ENCODE measurements at regions not wholly inside any gene's neighbourhood (a gene's known extent, or its start where the extent isn't known, plus 50 kb on each side); places are given as distances from the start of the nearest gene placed in this dataset.
"Not testable (repeated sequence)": the region's sequence is repeated elsewhere in the genome, so short reads cannot be mapped to it uniquely, and the experiment has no call there.

GRCh38 chrY:16835206-16835605 is 1044.8 kb downstream of the CDY2B start:
- Histone ChIP-seq H3K27me3 (no peaks in the 10 kb centered on the region), H3K4me3 (no peak overlapping the region), H3K36me3 (replicated peaks in 1 of 2) (no peaks in the 10 kb centered on the region), H3K27ac (no peak overlapping the region), H3K9me3 (replicated peaks in 1 of 3) (no peaks in the 10 kb centered on the region), H3K4me1 (replicated peaks in 1 of 2) (no peaks in the 10 kb centered on the region)
- 93 to 94% methylated on average over 2 of the region's 2 CpGs; no CpG with 5 or more reads in 2 of the 4 donors for WGBS, 4 donors
- no peak for DNase-seq
- TF ChIP-seq CTCF (IDR thresholded peaks at IDR 0.05) (no peak), POLR2A (IDR thresholded peaks at IDR 0.05) (no peak)
- intact Hi-C loops (cut with DNase I) = no loop called here

- H3K4me1 ChIP-seq (replicated peaks in 1 of 2) = no peaks in the 10 kb centered on the region
- no peaks in the 10 kb centered on the region for H3K27me3 ChIP-seq
- H3K36me3 ChIP-seq (replicated peaks in 1 of 2) = no peaks in the 10 kb centered on the region
- H3K4me3 ChIP-seq = no peak overlapping the region
- DNase-seq = no peak
- no peaks in the 10 kb centered on the region for H3K9me3 ChIP-seq (replicated peaks in 1 of 3)
- TF ChIP-seq POLR2A (IDR thresholded peaks at IDR 0.05) (no peak), CTCF (IDR thresholded peaks at IDR 0.05) (no peak)
- WGBS, 4 donors = 81 to 87% methylated on average over 6 of the region's 6 CpGs; no CpG with 5 or more reads in 2 of the 4 donors
- H3K27ac ChIP-seq = no peak overlapping the region
- intact Hi-C loops (cut with DNase I) = no loop called here
Observed at GRCh38 chrY:16834696-16835095, 1045.3 kb downstream of the CDY2B start.

GRCh38 chrY:16834151-16834550 is 1045.9 kb downstream of the CDY2B start:
- no peak for DNase-seq
- TF ChIP-seq CTCF (IDR thresholded peaks at IDR 0.05) = no peak
- TF ChIP-seq POLR2A (IDR thresholded peaks at IDR 0.05) = no peak
- no peaks in the 10 kb centered on the region for H3K27me3 ChIP-seq
- 20 to 55% methylated on average over 2 to 4 of the region's 4 CpGs; no CpG with 5 or more reads in 2 of the 4 donors for WGBS, 4 donors
- H3K4me3 ChIP-seq = no peak overlapping the region
- intact Hi-C loops (cut with DNase I) = no loop called here
- H3K36me3 ChIP-seq (replicated peaks in 1 of 2) = no peaks in the 10 kb centered on the region
- H3K4me1 ChIP-seq (replicated peaks in 1 of 2) = no peaks in the 10 kb centered on the region
- H3K27ac ChIP-seq = no peak overlapping the region
- H3K9me3 ChIP-seq (replicated peaks in 1 of 3) = no peaks in the 10 kb centered on the region

- 87% methylated on average over 6 of the region's 6 CpGs; no CpG with 5 or more reads in 3 of the 4 donors for WGBS, 4 donors
Observed at GRCh38 chrY:16831766-16832165, 1048.3 kb downstream of the CDY2B start.

DNA sequence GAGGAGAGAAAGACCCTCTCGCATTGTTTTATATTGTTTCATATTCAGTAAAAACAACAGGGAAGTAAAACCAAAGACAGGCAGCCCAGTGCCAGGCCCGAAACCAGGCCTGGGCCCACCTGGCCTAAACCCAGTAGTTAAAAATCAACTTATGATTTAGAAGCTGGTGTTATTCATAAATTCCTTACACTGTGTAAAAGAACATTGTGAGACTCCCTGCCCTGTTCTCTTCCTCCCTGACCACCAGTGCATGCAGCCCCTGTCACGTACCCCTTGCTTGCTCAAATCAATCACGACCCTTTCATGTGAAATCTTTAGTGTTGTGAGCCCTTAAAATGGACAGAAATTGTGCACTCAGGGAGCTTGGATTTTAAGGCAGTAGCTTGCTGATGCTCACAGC is 1048.7 kb downstream of the CDY2B start:
- H3K4me1 ChIP-seq (replicated peaks in 1 of 2); H3K27me3 ChIP-seq; DNase-seq; H3K36me3 ChIP-seq (replicated peaks in 1 of 2); intact Hi-C loops (cut with DNase I); H3K4me3 ChIP-seq; H3K9me3 ChIP-seq (replicated peaks in 1 of 3); H3K27ac ChIP-seq: not testable (repeated sequence)
- WGBS, 4 donors = 77 to 88% methylated on average over 4 of the region's 4 CpGs; no CpG with 5 or more reads in 2 of the 4 donors

More at GRCh38 chrY:16831766-16832165, 1048.3 kb downstream of the CDY2B start:
- H3K4me3 ChIP-seq = no peak overlapping the region
- intact Hi-C loops (cut with DNase I) = no loop called here
- no peaks in the 10 kb centered on the region for H3K9me3 ChIP-seq (replicated peaks in 1 of 3)
- no peak for DNase-seq
- H3K4me1 ChIP-seq (replicated peaks in 1 of 2) = no peaks in the 10 kb centered on the region
- no peak for TF ChIP-seq CTCF (IDR thresholded peaks at IDR 0.05)
- no peak for TF ChIP-seq POLR2A (IDR thresholded peaks at IDR 0.05)
- no peak overlapping the region for H3K27ac ChIP-seq
- no peaks in the 10 kb centered on the region for H3K36me3 ChIP-seq (replicated peaks in 1 of 2)
- H3K27me3 ChIP-seq = no peaks in the 10 kb centered on the region
